ENCODE measurements at regions not wholly inside any gene's neighbourhood (a gene's known extent, or its start where the extent isn't known, plus 50 kb on each side); places are given as distances from the start of the nearest gene placed in this dataset.

GRCh38 chr6:48996461-48997119 lies 466.5 kb downstream of the MMUT start:
- no peaks in the 10 kb centered on the region for H3K79me2 ChIP-seq (ENCODE audit: insufficient read depth, low read length)
- no peaks in the 10 kb centered on the region for H3K4me1 ChIP-seq (ENCODE audit: insufficient read depth, low read length, severe bottlenecking)
- no peak overlapping the region for H3K4me2 ChIP-seq (ENCODE audit: low read length)

GRCh38 chr6:48994811-48995210 lies 468.2 kb downstream of the MMUT start:
- Histone ChIP-seq H3K27me3 (ENCODE audit: insufficient read depth, low read length) (no peaks in the 10 kb centered on the region), H3K79me2 (ENCODE audit: insufficient read depth, low read length) (no peaks in the 10 kb centered on the region), H3K4me3 (ENCODE audit: low read depth, low read length, poor library complexity, severe bottlenecking) (no peak overlapping the region), H3F3A (ENCODE audit: insufficient read depth, low read length) (no peaks in the 10 kb centered on the region), H3K4me1 (ENCODE audit: insufficient read depth, low read length, severe bottlenecking) (no peaks in the 10 kb centered on the region), H3K9me3 (ENCODE audit: low read length) (no peaks in the 10 kb centered on the region), H4K20me1 (ENCODE audit: insufficient read depth, low read length) (no peaks in the 10 kb centered on the region), H2AFZ (ENCODE audit: low read length) (no peak overlapping the region), H3K27ac (ENCODE audit: low read depth, low read length, poor library complexity, severe bottlenecking) (no peak overlapping the region), H3K4me2 (ENCODE audit: low read length) (no peak overlapping the region), H3K9me2 (ENCODE audit: low read depth, low read length) (no peaks in the 10 kb centered on the region), H3K36me3 (ENCODE audit: insufficient read depth, low read length) (no peaks in the 10 kb centered on the region), H3K9ac (ENCODE audit: low read length) (no peak overlapping the region)
- TF ChIP-seq CTCF (IDR thresholded peaks at IDR 0.05; ENCODE audit: low read length) (peak; percentile 5; the same call in 1 of the 2 replicates), EZH2 (IDR thresholded peaks at IDR 0.05; ENCODE audit: borderline replicate concordance, low read length) (no peak)

More at GRCh38 chr6:48996461-48997119, 466.5 kb downstream of the MMUT start:
- no peak for TF ChIP-seq CTCF (IDR thresholded peaks at IDR 0.05; ENCODE audit: low read length)
- TF ChIP-seq EZH2 (IDR thresholded peaks at IDR 0.05; ENCODE audit: borderline replicate concordance, low read length), result no peak
- Histone ChIP-seq H3F3A (ENCODE audit: insufficient read depth, low read length) (no peaks in the 10 kb centered on the region), H3K4me3 (ENCODE audit: low read depth, low read length, poor library complexity, severe bottlenecking) (no peak overlapping the region), H3K9me3 (ENCODE audit: low read length) (no peaks in the 10 kb centered on the region), H2AFZ (ENCODE audit: low read length) (no peak overlapping the region), H4K20me1 (ENCODE audit: insufficient read depth, low read length) (no peaks in the 10 kb centered on the region), H3K9me2 (ENCODE audit: low read depth, low read length) (no peaks in the 10 kb centered on the region), H3K27me3 (ENCODE audit: insufficient read depth, low read length) (no peaks in the 10 kb centered on the region), H3K27ac (ENCODE audit: low read depth, low read length, poor library complexity, severe bottlenecking) (no peak overlapping the region), H3K9ac (ENCODE audit: low read length) (no peak overlapping the region), H3K36me3 (ENCODE audit: insufficient read depth, low read length) (no peaks in the 10 kb centered on the region)

- Histone ChIP-seq H3K36me3 (ENCODE audit: insufficient read depth, low read length) (no peaks in the 10 kb centered on the region), H3K4me3 (ENCODE audit: low read depth, low read length, poor library complexity, severe bottlenecking) (no peak overlapping the region), H3K4me1 (ENCODE audit: insufficient read depth, low read length, severe bottlenecking) (no peaks in the 10 kb centered on the region), H3F3A (ENCODE audit: insufficient read depth, low read length) (no peaks in the 10 kb centered on the region), H3K27ac (ENCODE audit: low read depth, low read length, poor library complexity, severe bottlenecking) (no peak overlapping the region), H3K27me3 (ENCODE audit: insufficient read depth, low read length) (no peaks in the 10 kb centered on the region), H2AFZ (ENCODE audit: low read length) (no peak overlapping the region), H3K9me3 (ENCODE audit: low read length) (no peaks in the 10 kb centered on the region), H3K79me2 (ENCODE audit: insufficient read depth, low read length) (no peaks in the 10 kb centered on the region), H3K9me2 (ENCODE audit: low read depth, low read length) (no peaks in the 10 kb centered on the region), H4K20me1 (ENCODE audit: insufficient read depth, low read length) (no peaks in the 10 kb centered on the region), H3K4me2 (ENCODE audit: low read length) (no peak overlapping the region), H3K9ac (ENCODE audit: low read length) (no peak overlapping the region)
- TF ChIP-seq EZH2 (IDR thresholded peaks at IDR 0.05; ENCODE audit: borderline replicate concordance, low read length) (no peak), CTCF (IDR thresholded peaks at IDR 0.05; ENCODE audit: low read length) (no peak)
Measured at GRCh38 chr6:48990739-48991138, 472.3 kb downstream of the MMUT start.

All from OCI-LY1 (cell line).